H9 (cell line): ENCODE measurements at regions not wholly inside any gene's neighbourhood (a gene's known extent, or its start where the extent isn't known, plus 50 kb on each side); places are given as distances from the start of the nearest gene placed in this dataset.

Experiments
- DNase-seq: peaks from one replicate; pipeline ENCODE4 v3.0.0-alpha.2; 2017
- H2AFZ ChIP-seq: one replicate; pipeline ENCODE4 v1.6.1; 2013; ENCODE audit warnings: mild to moderate bottlenecking, low read length, control low read depth, moderate library complexity
- H2AK5ac ChIP-seq: 2 replicates; pipeline ENCODE4 v1.6.1; 2013; ENCODE audit warnings: low read length, control low read depth, mixed read lengths; ENCODE audit not compliant: insufficient read length
- H2BK120ac ChIP-seq: one replicate; pipeline ENCODE4 v1.6.1; 2013; ENCODE audit warnings: low read depth, mild to moderate bottlenecking, low read length, control low read depth, inconsistent platforms; ENCODE audit not compliant: poor library complexity, severe bottlenecking
- H2BK12ac ChIP-seq: 2 replicates; pipeline ENCODE4 v1.6.1; 2013; ENCODE audit warnings: low read length, control low read depth, mixed read lengths, low read depth; ENCODE audit not compliant: insufficient read length
- H2BK15ac ChIP-seq: 2 replicates; pipeline ENCODE4 v1.6.1; 2013; ENCODE audit warnings: low read depth, low read length, control low read depth
- H2BK20ac ChIP-seq: one replicate; pipeline ENCODE4 v1.6.1; 2013; ENCODE audit warnings: low read depth, mild to moderate bottlenecking, low read length, control low read depth, inconsistent platforms; ENCODE audit not compliant: poor library complexity, severe bottlenecking
- H2BK5ac ChIP-seq: 2 replicates; pipeline ENCODE4 v1.6.1; 2013; ENCODE audit warnings: low read length, control low read depth, mixed read lengths; ENCODE audit not compliant: insufficient read length
- H3K14ac ChIP-seq: 2 replicates; pipeline ENCODE4 v1.6.1; 2013; ENCODE audit warnings: low read length, control low read depth; ENCODE audit not compliant: insufficient read depth
- H3K18ac ChIP-seq: 2 replicates; pipeline ENCODE4 v1.6.1; 2013; ENCODE audit warnings: low read depth, mild to moderate bottlenecking, mixed read lengths, low read length, control low read depth; ENCODE audit not compliant: insufficient read length
- H3K23ac ChIP-seq: 2 replicates; pipeline ENCODE4 v1.6.1; 2013; ENCODE audit warnings: low read length, control low read depth, mixed read lengths, low read depth; ENCODE audit not compliant: insufficient read length
- H3K23me2 ChIP-seq: 2 replicates; pipeline ENCODE4 v1.6.1; 2013; ENCODE audit warnings: low read depth, mild to moderate bottlenecking, mixed read lengths, low read length, control low read depth; ENCODE audit not compliant: insufficient read length, poor library complexity, severe bottlenecking
- H3K27ac ChIP-seq: 2 replicates; pipeline ENCODE4 v1.5.1; 2013; ENCODE audit warnings: low read length, control low read depth, mixed read lengths, low read depth; ENCODE audit not compliant: insufficient read length
- H3K27me3 ChIP-seq: 2 replicates; pipeline ENCODE4 v1.6.1; 2013; ENCODE audit warnings: low read length, control low read depth, inconsistent platforms; ENCODE audit not compliant: insufficient read depth
- H3K4ac ChIP-seq: 2 replicates; pipeline ENCODE4 v1.6.1; 2013; ENCODE audit warnings: low read depth, mild to moderate bottlenecking, control low read depth, inconsistent platforms, low read length, moderate library complexity
- H3K4me1 ChIP-seq: 2 replicates; pipeline ENCODE4 v1.6.1; 2013; ENCODE audit warnings: low read length, control low read depth, inconsistent platforms; ENCODE audit not compliant: insufficient read depth
- H3K4me2 ChIP-seq: 2 replicates; pipeline ENCODE4 v1.6.1; 2013; ENCODE audit warnings: low read length, control low read depth, mixed read lengths; ENCODE audit not compliant: insufficient read length, insufficient read depth
- H3K56ac ChIP-seq: 2 replicates; pipeline ENCODE4 v1.6.1; 2013; ENCODE audit warnings: low read depth, mild to moderate bottlenecking, mixed read lengths, low read length, control low read depth; ENCODE audit not compliant: insufficient read length
- H3K79me1 ChIP-seq: 2 replicates; pipeline ENCODE4 v1.6.1; 2013; ENCODE audit warnings: low read depth, mild to moderate bottlenecking, moderate library complexity, low read length, control low read depth, inconsistent platforms; ENCODE audit not compliant: insufficient read depth, poor library complexity, severe bottlenecking
- H3K79me2 ChIP-seq: 2 replicates; pipeline ENCODE4 v1.6.1; 2013; ENCODE audit warnings: low read length, control low read depth, inconsistent platforms; ENCODE audit not compliant: insufficient read depth
- H3K9ac ChIP-seq: 2 replicates; pipeline ENCODE4 v1.6.1; 2013; ENCODE audit warnings: low read length, control low read depth, mixed read lengths; ENCODE audit not compliant: insufficient read length; ENCODE audit errors: extremely low read depth
- H3K9me3 ChIP-seq: one replicate; pipeline ENCODE4 v1.6.1; 2013; ENCODE audit warnings: low read depth, low read length, inconsistent platforms; ENCODE audit not compliant: control insufficient read depth
- H3T11ph ChIP-seq: one replicate; pipeline ENCODE4 v1.6.1; 2013; ENCODE audit warnings: mild to moderate bottlenecking, low read length, control low read depth, inconsistent platforms
- H4K20me1 ChIP-seq: one replicate; pipeline ENCODE4 v1.6.1; 2013; ENCODE audit not compliant: control insufficient read depth, insufficient read length, insufficient read depth
- H4K5ac ChIP-seq: 2 replicates; pipeline ENCODE4 v1.6.1; 2013; ENCODE audit warnings: low read depth, mild to moderate bottlenecking, mixed read lengths, low read length, control low read depth; ENCODE audit not compliant: insufficient read length
- H4K8ac ChIP-seq: replicated peaks from 2 replicates; pipeline ENCODE4 v1.6.1; 2013; ENCODE audit warnings: low read length, control low read depth, mixed read lengths, low read depth; ENCODE audit not compliant: insufficient read length
- H4K91ac ChIP-seq: 2 replicates; pipeline ENCODE4 v1.6.1; 2013; ENCODE audit warnings: low read depth, mild to moderate bottlenecking, moderate library complexity, mixed read lengths, low read length, control low read depth; ENCODE audit not compliant: insufficient read length
- H3K27ac Mint-ChIP-seq, 3 experiments: 2 replicates in 2 of 3; 3 replicates in 1 of 3; pipeline ENCODE4 v1.8.0; 2020 to 2021; ENCODE audit warnings: mixed read lengths in 3 of 3, mild to moderate bottlenecking in 1 of 3, moderate library complexity in 1 of 3
- H3K27me3 Mint-ChIP-seq: 2 replicates; pipeline ENCODE4 v1.8.0; 2021; ENCODE audit warnings: low read depth, mild to moderate bottlenecking, moderate library complexity, mixed read lengths
- H3K36me3 Mint-ChIP-seq, 3 experiments: 2 replicates in 2 of 3; 3 replicates in 1 of 3; pipeline ENCODE4 v1.8.0; 2020 to 2021; ENCODE audit warnings: low read depth in 3 of 3, mixed read lengths in 3 of 3; ENCODE audit not compliant: insufficient read depth in 1 of 3
- H3K4me1 Mint-ChIP-seq, 2 experiments: 2 replicates each; pipeline ENCODE4 v1.8.0; 2020; ENCODE audit warnings: mixed read lengths in 2 of 2
- H3K4me3 Mint-ChIP-seq, 2 experiments: 2 replicates in 1 of 2; 3 replicates in 1 of 2; pipeline ENCODE4 v1.8.0; 2020 to 2021; ENCODE audit warnings: mild to moderate bottlenecking in 2 of 2, mixed read lengths in 2 of 2, moderate library complexity in 1 of 2
- H3K9me3 Mint-ChIP-seq, 2 experiments: 2 replicates in 1 of 2; 3 replicates in 1 of 2; pipeline ENCODE4 v1.8.0; 2020; ENCODE audit warnings: mild to moderate bottlenecking in 2 of 2, mixed read lengths in 2 of 2, moderate library complexity in 1 of 2
- CTCF ChIP-seq: fragments of 200-600 bp; sonication (generic); conservative IDR thresholded peaks from 3 replicates; pipeline ENCODE4 v1.8.0; 2021; ENCODE audit warnings: antibody characterized with exemption, mild to moderate bottlenecking
- WGBS: extraction: QIAGEN DNeasy Blood & Tissue Kit; methylation state at CpG from one replicate; pipeline ENCODE4 v1.1.7; 2013; ENCODE audit warnings: missing lambda C conversion rate, low lambda C conversion rate, mixed read lengths; ENCODE audit not compliant: insufficient read length; ENCODE audit errors: extremely low coverage; 5-methylcytosine and 5-hydroxymethylcytosine counted together

DNA sequence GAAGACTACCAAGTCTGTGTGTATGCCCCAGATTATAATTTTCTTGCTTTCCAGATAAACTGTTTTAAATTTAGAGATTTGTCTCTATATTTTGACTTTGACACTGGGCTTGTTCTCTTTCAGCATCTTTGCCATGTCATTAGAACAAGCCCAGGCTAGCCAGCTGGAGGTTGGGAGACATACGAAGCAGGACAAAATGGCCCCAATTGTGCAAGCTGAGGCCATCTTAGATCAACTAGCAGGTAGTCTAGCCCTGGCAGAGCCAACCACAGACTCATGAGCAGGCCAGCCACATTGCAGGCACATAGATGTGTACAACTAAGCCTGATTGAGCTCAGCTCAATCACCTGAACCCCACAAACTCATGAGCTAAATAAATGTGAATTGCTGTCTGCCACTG is 321.4 kb downstream of the ATP23 start:
- Histone ChIP-seq H4K91ac (no peak overlapping the region), H4K20me1 (no peaks in the 10 kb centered on the region), H3K14ac (no peak overlapping the region), H3K79me1 (no peaks in the 10 kb centered on the region), H2BK120ac (no peak overlapping the region), H3T11ph (no peak overlapping the region), H3K9ac (no peak overlapping the region), H2BK20ac (no peak overlapping the region), H2BK15ac (no peak overlapping the region), H3K4me1 (no peaks in the 10 kb centered on the region; the same call in 1 of the 2 replicates), H3K23ac (no peak overlapping the region), H3K27me3 (no peaks in the 10 kb centered on the region), H3K27ac (no peak overlapping the region), H2BK5ac (no peak overlapping the region), H4K8ac (no peak overlapping the region), H2BK12ac (no peak overlapping the region), H2AK5ac (no peak overlapping the region), H4K5ac (no peak overlapping the region), H3K4me2 (no peak overlapping the region), H3K4ac (no peak overlapping the region), H2AFZ (no peak overlapping the region), H3K18ac (no peak overlapping the region), H3K79me2 (no peaks in the 10 kb centered on the region), H3K23me2 (no peaks in the 10 kb centered on the region), H3K56ac (no peak overlapping the region), H3K9me3 (no peaks in the 10 kb centered on the region)
- no CpG with 5 or more reads among the region's 1 CpG for WGBS
- Mint-ChIP-seq H3K4me1 (peaks cover 3 to 6% of the 10 kb centered on the region in 2 experiments; a peak in 2 of 4 replicates), H3K27ac (no peak overlapping the region; a peak in 1 of 7 replicates), H3K4me3 (no peak overlapping the region), H3K27me3 (no peaks in the 10 kb centered on the region), H3K36me3 (no peaks in the 10 kb centered on the region; a peak in 2 of 7 replicates), H3K9me3 (peaks cover 0 to 5% of the 10 kb centered on the region in 2 experiments; a peak in 1 of 5 replicates)
- TF ChIP-seq CTCF: no peak
- no peak for DNase-seq
